22Rv1 (cell line): ENCODE measurements at regions not wholly inside any gene's neighbourhood (a gene's known extent, or its start where the extent isn't known, plus 50 kb on each side); places are given as distances from the start of the nearest gene placed in this dataset.

Experiments used
- H3K27ac ChIP-seq: fragments of 450-650 bp; 2 replicates; pipeline ENCODE4 v1.5.1; 2017
- CTCF ChIP-seq: fragments of 450-650 bp; IDR thresholded peaks from 2 replicates; pipeline ENCODE4 v1.5.1; 2017; ENCODE audit warnings: mild to moderate bottlenecking
- ZFX ChIP-seq: fragments of 450-650 bp; IDR thresholded peaks from 2 replicates; pipeline ENCODE4 v1.6.1; 2017; ENCODE audit warnings: antibody characterized with exemption, borderline replicate concordance

GRCh38 chr4:62881901-62882300, 1527.3 kb downstream of the TECRL start:
- H3K27ac ChIP-seq = no peak overlapping the region
- TF ChIP-seq ZFX (no peak), CTCF (no peak)

- TF ChIP-seq CTCF (no peak), ZFX (no peak)
- no peak overlapping the region for H3K27ac ChIP-seq
Observed at GRCh38 chr4:62881210-62881609, 1528.0 kb downstream of the TECRL start.

GRCh38 chr4:62872856-62873255, 1536.4 kb downstream of the TECRL start:
- TF ChIP-seq ZFX (no peak), CTCF (no peak)

GRCh38 chr4:62871078-62871477, 1538.2 kb downstream of the TECRL start:
- H3K27ac ChIP-seq = no peak overlapping the region
- TF ChIP-seq CTCF (no peak), ZFX (no peak)

More at GRCh38 chr4:62872856-62873255, 1536.4 kb downstream of the TECRL start:
- H3K27ac ChIP-seq = no peak overlapping the region

GRCh38 chr4:62870451-62870850, 1538.8 kb downstream of the TECRL start:
- no peak overlapping the region for H3K27ac ChIP-seq
- no peak for TF ChIP-seq CTCF
- no peak for TF ChIP-seq ZFX

GRCh38 chr4:62865261-62865660, 1544.0 kb downstream of the TECRL start:
- no peak for TF ChIP-seq ZFX
- no peak for TF ChIP-seq CTCF
- H3K27ac ChIP-seq = no peak overlapping the region

- H3K27ac ChIP-seq = no peak overlapping the region
- TF ChIP-seq CTCF (no peak), ZFX (no peak)
Observed at GRCh38 chr4:62849696-62850095, 1559.6 kb downstream of the TECRL start.
